ENCODE measurements at regions not wholly inside any gene's neighbourhood (a gene's known extent, or its start where the extent isn't known, plus 50 kb on each side); places are given as distances from the start of the nearest gene placed in this dataset.

GRCh38 chr15:81619002-81619401 lies 245.0 kb upstream of the TMC3 start:
- H3K9me3 ChIP-seq (ENCODE audit: control insufficient read depth in 2 of 3, insufficient read depth in 1 of 3, low read length in 3 of 3), result no peaks in the 10 kb centered on the region
- no peak for FAIRE-seq

DNA sequence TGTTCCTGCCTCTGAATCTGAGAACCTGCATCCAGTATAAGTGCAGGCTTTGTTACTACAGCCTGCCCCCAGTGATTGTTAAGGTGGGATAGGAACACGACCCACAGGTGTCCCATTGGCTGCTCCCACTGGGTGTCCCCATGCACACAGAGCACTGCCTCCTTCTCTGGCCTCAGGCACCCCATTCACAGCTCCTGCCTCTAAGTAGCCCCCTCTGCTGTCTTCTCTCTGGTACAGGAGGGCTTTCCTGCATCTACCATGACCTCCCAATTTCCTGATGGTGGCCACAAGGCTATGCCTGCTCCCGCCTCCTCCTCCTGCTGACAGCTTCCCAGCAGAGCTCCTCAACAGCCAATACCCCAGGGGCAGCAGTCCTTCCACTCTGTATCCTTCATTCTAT lies 238.6 kb upstream of the TMC3 start:
- intact Hi-C loops (cut with DNase I), result no loop called here
- H3K27ac ChIP-seq (ENCODE audit: low read depth in 2 of 2, low read length in 2 of 2), result no peak overlapping the region
- H3K27me3 ChIP-seq (ENCODE audit: control insufficient read depth, insufficient read depth, low read length), result no peaks in the 10 kb centered on the region
- TF ChIP-seq, protein P1, sequence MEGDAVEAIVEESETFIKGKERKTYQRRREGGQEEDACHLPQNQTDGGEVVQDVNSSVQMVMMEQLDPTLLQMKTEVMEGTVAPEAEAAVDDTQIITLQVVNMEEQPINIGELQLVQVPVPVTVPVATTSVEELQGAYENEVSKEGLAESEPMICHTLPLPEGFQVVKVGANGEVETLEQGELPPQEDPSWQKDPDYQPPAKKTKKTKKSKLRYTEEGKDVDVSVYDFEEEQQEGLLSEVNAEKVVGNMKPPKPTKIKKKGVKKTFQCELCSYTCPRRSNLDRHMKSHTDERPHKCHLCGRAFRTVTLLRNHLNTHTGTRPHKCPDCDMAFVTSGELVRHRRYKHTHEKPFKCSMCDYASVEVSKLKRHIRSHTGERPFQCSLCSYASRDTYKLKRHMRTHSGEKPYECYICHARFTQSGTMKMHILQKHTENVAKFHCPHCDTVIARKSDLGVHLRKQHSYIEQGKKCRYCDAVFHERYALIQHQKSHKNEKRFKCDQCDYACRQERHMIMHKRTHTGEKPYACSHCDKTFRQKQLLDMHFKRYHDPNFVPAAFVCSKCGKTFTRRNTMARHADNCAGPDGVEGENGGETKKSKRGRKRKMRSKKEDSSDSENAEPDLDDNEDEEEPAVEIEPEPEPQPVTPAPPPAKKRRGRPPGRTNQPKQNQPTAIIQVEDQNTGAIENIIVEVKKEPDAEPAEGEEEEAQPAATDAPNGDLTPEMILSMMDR (IDR thresholded peaks at IDR 0.05; ENCODE audit: borderline replicate concordance, extremely low read depth, insufficient read depth), result no peak
- no peaks in the 10 kb centered on the region for H3K4me1 ChIP-seq (ENCODE audit: control insufficient read depth in 2 of 3, insufficient read depth in 2 of 3, low read depth in 1 of 3, low read length in 3 of 3)
- no peak overlapping the region for H3K9ac ChIP-seq (ENCODE audit: low read length in 3 of 3)
- no peak for DNase-seq
- H3K9me3 ChIP-seq (ENCODE audit: control insufficient read depth in 2 of 3, insufficient read depth in 1 of 3, low read length in 3 of 3), result no peaks in the 10 kb centered on the region
- H3K4me3 ChIP-seq (ENCODE audit: low read length in 3 of 3), result no peak overlapping the region
- FAIRE-seq, result no peak
- no peaks in the 10 kb centered on the region for H3K36me3 ChIP-seq (ENCODE audit: control insufficient read depth in 2 of 3, insufficient read depth in 3 of 3, low read length in 3 of 3)

More at GRCh38 chr15:81619002-81619401, 245.0 kb upstream of the TMC3 start:
- TF ChIP-seq, protein P1 (IDR thresholded peaks at IDR 0.05; ENCODE audit: borderline replicate concordance, extremely low read depth, insufficient read depth), result no peak
- Histone ChIP-seq H3K4me1 (ENCODE audit: control insufficient read depth in 2 of 3, insufficient read depth in 2 of 3, low read depth in 1 of 3, low read length in 3 of 3) (no peaks in the 10 kb centered on the region), H3K27me3 (ENCODE audit: control insufficient read depth, insufficient read depth, low read length) (no peaks in the 10 kb centered on the region), H3K27ac (ENCODE audit: low read depth in 2 of 2, low read length in 2 of 2) (no peak overlapping the region), H3K36me3 (ENCODE audit: control insufficient read depth in 2 of 3, insufficient read depth in 3 of 3, low read length in 3 of 3) (no peaks in the 10 kb centered on the region), H3K4me3 (ENCODE audit: low read length in 3 of 3) (no peak overlapping the region), H3K9ac (ENCODE audit: low read length in 3 of 3) (no peak overlapping the region)
- intact Hi-C loops (cut with DNase I), result no loop called here
- DNase-seq, result no peak

DNA sequence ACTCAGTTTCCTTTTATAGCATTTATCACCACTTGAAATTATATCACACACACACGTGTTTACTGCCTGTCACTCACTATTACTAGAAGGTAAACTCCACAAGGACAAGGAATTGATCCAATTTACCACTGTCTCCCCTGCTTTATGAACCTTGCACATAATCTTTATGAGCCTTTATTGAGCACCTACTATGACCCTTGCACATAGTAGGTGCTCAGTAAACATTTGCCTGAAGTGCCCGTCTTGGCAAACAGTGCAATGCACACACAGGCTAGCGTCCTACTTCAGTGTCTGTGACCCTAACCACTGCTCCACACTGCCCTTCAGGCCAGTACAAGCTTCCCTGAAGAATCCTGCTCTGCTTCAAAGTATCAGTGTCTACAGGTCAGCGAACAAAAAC lies 237.7 kb upstream of the TMC3 start:
- intact Hi-C loops (cut with DNase I), result no loop called here
- TF ChIP-seq, protein P1 (IDR thresholded peaks at IDR 0.05; ENCODE audit: borderline replicate concordance, extremely low read depth, insufficient read depth), result no peak
- Histone ChIP-seq H3K36me3 (ENCODE audit: control insufficient read depth in 2 of 3, insufficient read depth in 3 of 3, low read length in 3 of 3) (no peaks in the 10 kb centered on the region), H3K27ac (ENCODE audit: low read depth in 2 of 2, low read length in 2 of 2) (no peak overlapping the region), H3K27me3 (ENCODE audit: control insufficient read depth, insufficient read depth, low read length) (no peaks in the 10 kb centered on the region), H3K9me3 (ENCODE audit: control insufficient read depth in 2 of 3, insufficient read depth in 1 of 3, low read length in 3 of 3) (no peaks in the 10 kb centered on the region), H3K4me1 (ENCODE audit: control insufficient read depth in 2 of 3, insufficient read depth in 2 of 3, low read depth in 1 of 3, low read length in 3 of 3) (no peaks in the 10 kb centered on the region), H3K9ac (ENCODE audit: low read length in 3 of 3) (no peak overlapping the region), H3K4me3 (ENCODE audit: low read length in 3 of 3) (no peak overlapping the region)
- DNase-seq, result no peak
- no peak for FAIRE-seq

DNA sequence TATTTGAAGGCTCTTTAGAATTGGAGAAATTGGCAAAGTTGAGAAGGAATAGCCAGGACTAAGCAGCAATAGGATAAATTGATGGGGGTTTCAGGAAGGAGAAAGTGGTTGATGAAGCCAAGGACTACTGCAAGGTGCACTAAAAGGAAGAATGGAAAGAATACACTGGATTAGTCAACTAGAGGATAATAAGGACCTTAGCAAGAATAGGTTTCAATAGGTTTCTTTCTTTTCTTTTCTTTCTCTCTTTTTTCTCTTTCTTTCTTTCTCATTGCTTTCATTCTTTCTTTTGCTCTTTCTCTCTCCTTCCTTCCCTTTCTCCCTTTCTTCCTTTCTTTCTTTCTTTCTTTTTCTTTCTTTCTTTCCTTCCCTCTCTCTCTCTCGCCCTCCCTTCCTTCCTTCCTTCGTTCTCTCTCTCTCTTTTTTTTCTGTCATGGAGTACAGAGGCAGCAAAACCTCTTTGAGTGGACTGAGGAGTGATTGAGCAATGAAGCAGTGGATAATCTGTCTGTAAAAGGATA lies 234.4 kb upstream of the TMC3 start:
- H3K9me3 ChIP-seq (ENCODE audit: control insufficient read depth in 2 of 3, insufficient read depth in 1 of 3, low read length in 3 of 3), result no peaks in the 10 kb centered on the region
- H3K36me3 ChIP-seq (ENCODE audit: control insufficient read depth in 2 of 3, insufficient read depth in 3 of 3, low read length in 3 of 3), result no peaks in the 10 kb centered on the region
- intact Hi-C loops (cut with DNase I), result no loop called here
- H3K4me3 ChIP-seq (ENCODE audit: low read length in 3 of 3), result no peak overlapping the region
- no peaks in the 10 kb centered on the region for H3K27me3 ChIP-seq (ENCODE audit: control insufficient read depth, insufficient read depth, low read length)
- DNase-seq (no peak), FAIRE-seq (no peak)
- TF ChIP-seq, protein P1 (IDR thresholded peaks at IDR 0.05; ENCODE audit: borderline replicate concordance, extremely low read depth, insufficient read depth), result no peak
- H3K9ac ChIP-seq (ENCODE audit: low read length in 3 of 3), result no peak overlapping the region
- H3K4me1 ChIP-seq (ENCODE audit: control insufficient read depth in 2 of 3, insufficient read depth in 2 of 3, low read depth in 1 of 3, low read length in 3 of 3), result no peaks in the 10 kb centered on the region
- no peak overlapping the region for H3K27ac ChIP-seq (ENCODE audit: low read depth in 2 of 2, low read length in 2 of 2)

Measured in kidney (tissue), 13 donors.